ENCODE measurements at regions not wholly inside any gene's neighbourhood (a gene's known extent, or its start where the extent isn't known, plus 50 kb on each side); places are given as distances from the start of the nearest gene placed in this dataset.

DNA sequence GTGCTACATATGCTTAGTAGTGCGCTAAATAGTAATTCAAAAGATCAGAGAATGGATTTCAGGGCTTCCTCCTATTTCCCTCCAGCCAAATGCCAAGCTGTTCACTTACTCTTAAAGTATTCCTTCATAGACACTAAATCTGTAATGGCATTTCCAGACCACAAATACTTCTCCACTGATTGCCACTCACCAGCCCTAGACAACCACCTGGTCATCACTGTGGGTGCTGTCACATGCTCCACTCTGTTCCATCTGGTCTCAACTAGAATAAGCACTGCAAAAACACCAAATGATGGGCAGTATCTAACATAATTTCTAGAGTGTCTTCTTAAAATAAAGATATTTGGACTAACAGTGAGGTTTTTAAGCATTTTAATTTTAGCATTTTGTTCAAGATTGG lies 341.3 kb downstream of the AASDHPPT start:
- Mint-ChIP-seq H3K4me3 (no peak overlapping the region), H3K9me3 (peaks cover 2% of the 10 kb centered on the region), H3K36me3 (no peaks in the 10 kb centered on the region), H3K27ac (no peak overlapping the region), H3K4me1 (no peaks in the 10 kb centered on the region)
- DNase-seq (ENCODE audit: low spot score in 2 of 2) (no peak), ATAC-seq (no peak)

GRCh38 chr11:106420048-106420665 lies 342.7 kb downstream of the AASDHPPT start:
- H3K4me3 Mint-ChIP-seq, result no peak overlapping the region
- no peaks in the 10 kb centered on the region for H3K4me1 Mint-ChIP-seq
- H3K9me3 Mint-ChIP-seq, result peaks cover 2% of the 10 kb centered on the region
- DNase-seq (ENCODE audit: low spot score in 2 of 2) (no peak), ATAC-seq (no peak)
- no peaks in the 10 kb centered on the region for H3K36me3 Mint-ChIP-seq
- no peak overlapping the region for H3K27ac Mint-ChIP-seq

DNA sequence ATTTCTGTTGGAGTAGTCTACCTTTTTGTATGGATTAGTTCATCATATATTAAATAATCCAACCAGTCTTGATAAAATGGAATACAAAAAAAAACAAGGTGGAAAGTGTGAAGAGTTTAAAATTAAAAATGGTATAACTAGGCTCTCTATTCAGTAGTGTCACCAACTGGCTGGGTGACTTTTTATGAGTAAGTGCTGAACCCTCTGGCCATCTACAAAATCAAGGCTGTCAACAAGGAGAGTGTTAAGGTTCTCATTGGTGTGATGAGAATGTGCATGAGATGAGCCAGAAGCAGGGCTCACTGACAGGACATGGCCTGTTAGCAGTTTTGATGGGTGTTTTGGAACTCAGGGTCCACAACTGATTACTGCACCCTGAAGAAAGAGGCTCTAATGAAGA lies 343.2 kb downstream of the AASDHPPT start:
- DNase-seq (ENCODE audit: low spot score in 2 of 2), result no peak

DNA sequence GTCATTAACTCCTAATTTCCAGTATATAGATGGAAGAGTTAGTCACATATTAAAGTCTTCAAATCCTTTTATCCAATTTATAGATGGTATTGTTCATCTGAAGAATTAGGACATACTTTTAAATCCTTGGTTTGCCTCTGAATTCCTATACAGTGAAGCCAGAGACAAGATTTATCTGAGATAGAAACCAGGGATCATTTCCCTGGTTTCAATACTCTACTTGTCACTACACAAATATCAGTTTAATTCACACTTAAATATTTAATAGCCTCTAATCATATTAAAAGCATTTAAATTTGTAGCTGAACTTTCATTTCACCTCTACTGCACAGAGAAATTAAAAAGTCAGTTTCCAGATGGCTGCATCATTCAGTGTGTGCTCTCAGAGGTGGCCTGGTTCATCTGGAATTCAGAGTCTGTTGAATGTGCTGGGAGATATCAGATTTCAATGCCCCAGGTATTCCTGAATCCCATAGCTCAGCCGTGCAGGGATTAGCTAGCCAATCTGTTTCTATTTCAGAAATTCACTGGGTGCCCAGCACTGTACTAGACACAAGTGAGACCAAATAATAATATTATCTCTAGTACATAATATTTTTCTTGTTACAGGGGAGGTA lies 344.3 kb downstream of the AASDHPPT start:
- DNase-seq (ENCODE audit: low spot score in 2 of 2) (no peak), ATAC-seq (no peak)
- Mint-ChIP-seq H3K4me3 (no peak overlapping the region), H3K27ac (no peak overlapping the region), H3K9me3 (peaks cover 2% of the 10 kb centered on the region), H3K36me3 (no peaks in the 10 kb centered on the region), H3K4me1 (no peaks in the 10 kb centered on the region)

More for the DNA sequence above, 343.2 kb downstream of the AASDHPPT start:
- Mint-ChIP-seq H3K9me3 (peaks cover 2% of the 10 kb centered on the region), H3K4me3 (no peak overlapping the region), H3K4me1 (no peaks in the 10 kb centered on the region), H3K36me3 (no peaks in the 10 kb centered on the region), H3K27ac (no peak overlapping the region)
- no peak for ATAC-seq

- H3K36me3 Mint-ChIP-seq, result no peaks in the 10 kb centered on the region
- no peak for ATAC-seq
- H3K9me3 Mint-ChIP-seq, result peaks cover 3% of the 10 kb centered on the region
- H3K27ac Mint-ChIP-seq, result no peak overlapping the region
- no peaks in the 10 kb centered on the region for H3K4me1 Mint-ChIP-seq
- no peak overlapping the region for H3K4me3 Mint-ChIP-seq
- no peak for DNase-seq (ENCODE audit: low spot score in 2 of 2)
Measured at GRCh38 chr11:106422583-106422982, 345.1 kb downstream of the AASDHPPT start.

GRCh38 chr11:106424111-106424510 lies 346.6 kb downstream of the AASDHPPT start:
- DNase-seq (ENCODE audit: low spot score in 2 of 2) (no peak), ATAC-seq (no peak)
- H3K9me3 Mint-ChIP-seq, result peaks cover 3% of the 10 kb centered on the region
- H3K36me3 Mint-ChIP-seq, result no peaks in the 10 kb centered on the region
- no peaks in the 10 kb centered on the region for H3K4me1 Mint-ChIP-seq
- no peak overlapping the region for H3K27ac Mint-ChIP-seq
- H3K4me3 Mint-ChIP-seq, result no peak overlapping the region

DNA sequence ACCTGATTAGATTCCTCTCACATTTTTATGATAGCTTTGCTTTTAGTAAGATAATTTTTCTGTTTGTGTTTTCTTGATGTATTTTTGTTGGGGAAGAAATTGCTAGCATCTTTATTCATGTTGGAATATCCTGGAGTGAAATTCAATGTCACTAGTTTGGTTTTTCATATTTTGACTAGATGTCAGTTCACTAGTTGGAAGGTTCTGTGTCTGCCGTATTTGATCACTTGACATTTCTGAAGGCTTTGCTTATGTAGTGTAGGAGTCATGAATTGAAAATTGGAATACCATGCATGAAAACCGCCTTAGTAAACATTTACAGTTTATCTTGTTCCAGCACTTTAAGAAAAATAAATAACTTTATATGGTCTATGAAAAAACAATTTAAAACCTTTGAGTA lies 348.4 kb downstream of the AASDHPPT start:
- ATAC-seq (no peak), DNase-seq (ENCODE audit: low spot score in 2 of 2) (no peak)
- no peaks in the 10 kb centered on the region for H3K36me3 Mint-ChIP-seq
- peaks cover 3% of the 10 kb centered on the region for H3K9me3 Mint-ChIP-seq
- H3K4me3 Mint-ChIP-seq, result no peak overlapping the region
- no peak overlapping the region for H3K27ac Mint-ChIP-seq
- no peaks in the 10 kb centered on the region for H3K4me1 Mint-ChIP-seq

- no peak for DNase-seq (ENCODE audit: low spot score in 2 of 2)
- H3K4me1 Mint-ChIP-seq, result no peaks in the 10 kb centered on the region
- ATAC-seq, result no peak
- no peak overlapping the region for H3K27ac Mint-ChIP-seq
- H3K9me3 Mint-ChIP-seq, result peaks cover 4% of the 10 kb centered on the region
- H3K36me3 Mint-ChIP-seq, result no peaks in the 10 kb centered on the region
- H3K4me3 Mint-ChIP-seq, result no peak overlapping the region
Measured at GRCh38 chr11:106426696-106427095, 349.2 kb downstream of the AASDHPPT start.

- H3K4me1 Mint-ChIP-seq, result no peaks in the 10 kb centered on the region
- no peak for DNase-seq (ENCODE audit: low spot score in 2 of 2)
- H3K27ac Mint-ChIP-seq, result no peak overlapping the region
- peaks cover 7% of the 10 kb centered on the region for H3K9me3 Mint-ChIP-seq
- ATAC-seq, result no peak
- no peak overlapping the region for H3K4me3 Mint-ChIP-seq
- H3K36me3 Mint-ChIP-seq, result no peaks in the 10 kb centered on the region
Measured at GRCh38 chr11:106427736-106428135, 350.3 kb downstream of the AASDHPPT start.

DNA sequence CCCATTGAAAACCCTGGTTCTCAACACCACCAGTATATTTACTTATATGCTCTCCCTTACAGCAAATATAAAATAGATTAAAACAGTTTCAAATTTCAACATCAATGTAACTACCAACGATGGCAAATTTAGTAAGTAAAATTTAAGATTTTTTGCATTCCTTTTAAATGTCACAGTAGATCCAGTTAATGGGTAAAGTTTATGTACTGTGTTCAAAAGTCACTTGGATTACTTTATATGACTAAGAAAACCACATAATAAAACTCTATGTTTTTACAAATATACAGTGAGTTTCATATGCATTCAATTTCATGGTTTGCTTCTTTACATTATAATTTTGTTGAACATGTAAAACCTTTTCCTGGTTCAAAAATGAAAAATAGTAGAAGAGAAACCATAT lies 364.6 kb downstream of the AASDHPPT start:
- Mint-ChIP-seq H3K4me1 (no peaks in the 10 kb centered on the region), H3K9me3 (peaks cover 18% of the 10 kb centered on the region), H3K36me3 (no peaks in the 10 kb centered on the region), H3K4me3 (no peak overlapping the region), H3K27ac (no peak overlapping the region)
- DNase-seq (ENCODE audit: low spot score in 2 of 2), result no peak
- ATAC-seq, result no peak

- no peak for DNase-seq (ENCODE audit: low spot score in 2 of 2)
- Mint-ChIP-seq H3K4me3 (no peak overlapping the region), H3K36me3 (no peaks in the 10 kb centered on the region), H3K27ac (no peak overlapping the region), H3K9me3 (peaks cover 12% of the 10 kb centered on the region), H3K4me1 (no peaks in the 10 kb centered on the region)
- no peak for ATAC-seq
Measured at GRCh38 chr11:106446302-106446701, 368.8 kb downstream of the AASDHPPT start.

DNA sequence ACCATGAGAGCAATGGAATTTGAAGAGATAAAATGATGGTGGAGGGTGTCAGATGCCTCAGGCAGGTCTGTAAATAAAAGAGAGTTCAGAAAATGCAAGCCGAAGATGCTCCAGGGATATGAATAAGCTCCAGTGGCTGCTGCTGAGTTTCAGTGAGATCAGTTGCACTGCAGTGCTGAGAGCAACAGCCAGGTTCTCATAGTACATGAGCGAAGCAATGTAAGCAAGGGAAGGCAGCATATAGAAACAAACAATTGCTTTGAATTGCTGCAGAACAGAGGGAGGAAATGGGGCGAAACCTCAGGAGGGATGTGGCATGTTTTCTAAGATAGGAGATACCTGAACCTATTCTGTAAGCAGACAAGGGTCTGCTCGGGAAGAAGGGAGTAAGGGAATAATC lies 369.5 kb downstream of the AASDHPPT start:
- no peak overlapping the region for H3K27ac Mint-ChIP-seq
- no peak for ATAC-seq
- peaks cover 12% of the 10 kb centered on the region for H3K9me3 Mint-ChIP-seq
- H3K4me1 Mint-ChIP-seq, result no peaks in the 10 kb centered on the region
- DNase-seq (ENCODE audit: low spot score in 2 of 2), result no peak
- H3K36me3 Mint-ChIP-seq, result no peaks in the 10 kb centered on the region
- H3K4me3 Mint-ChIP-seq, result no peak overlapping the region

- H3K36me3 Mint-ChIP-seq, result no peaks in the 10 kb centered on the region
- no peaks in the 10 kb centered on the region for H3K4me1 Mint-ChIP-seq
- ATAC-seq (no peak), DNase-seq (ENCODE audit: low spot score in 2 of 2) (no peak)
- H3K9me3 Mint-ChIP-seq, result peaks cover 12% of the 10 kb centered on the region
- no peak overlapping the region for H3K27ac Mint-ChIP-seq
- H3K4me3 Mint-ChIP-seq, result no peak overlapping the region
Measured at GRCh38 chr11:106447631-106448191, 370.2 kb downstream of the AASDHPPT start.

DNA sequence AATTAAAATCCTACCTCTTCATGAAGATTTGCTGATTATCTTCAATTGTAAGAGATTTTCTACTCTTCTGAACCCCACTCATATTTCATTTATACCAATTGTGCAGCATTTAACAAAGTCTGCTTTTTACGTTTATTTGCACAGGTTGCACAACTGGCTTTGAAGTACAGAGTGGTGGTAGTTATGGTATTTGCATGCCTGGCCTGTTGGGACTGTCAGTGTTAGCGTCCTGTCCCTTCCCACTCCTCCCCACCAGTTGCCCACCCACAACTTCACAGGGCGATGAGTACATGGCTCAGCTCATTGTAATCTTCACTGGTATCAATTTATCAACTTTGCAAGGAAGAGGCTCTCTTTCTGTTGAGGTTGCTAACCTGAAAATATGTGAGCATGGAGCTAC lies 372.3 kb downstream of the AASDHPPT start:
- no peaks in the 10 kb centered on the region for H3K4me1 Mint-ChIP-seq
- ATAC-seq (no peak), DNase-seq (ENCODE audit: low spot score in 2 of 2) (no peak)
- no peak overlapping the region for H3K4me3 Mint-ChIP-seq
- no peaks in the 10 kb centered on the region for H3K36me3 Mint-ChIP-seq
- H3K9me3 Mint-ChIP-seq, result peaks cover 23% of the 10 kb centered on the region
- H3K27ac Mint-ChIP-seq, result no peak overlapping the region

- no peak overlapping the region for H3K4me3 Mint-ChIP-seq
- no peaks in the 10 kb centered on the region for H3K4me1 Mint-ChIP-seq
- no peak for DNase-seq (ENCODE audit: low spot score in 2 of 2)
- no peaks in the 10 kb centered on the region for H3K36me3 Mint-ChIP-seq
- no peak for ATAC-seq
- H3K9me3 Mint-ChIP-seq, result peaks cover 16% of the 10 kb centered on the region
- H3K27ac Mint-ChIP-seq, result no peak overlapping the region
Measured at GRCh38 chr11:106451228-106451922, 373.9 kb downstream of the AASDHPPT start.

- no peak for ATAC-seq
- H3K36me3 Mint-ChIP-seq, result no peaks in the 10 kb centered on the region
Measured at GRCh38 chr11:106456647-106457046, 379.2 kb downstream of the AASDHPPT start.

More at GRCh38 chr11:106456647-106457046, 379.2 kb downstream of the AASDHPPT start:
- Mint-ChIP-seq H3K27ac (no peak overlapping the region), H3K4me1 (no peaks in the 10 kb centered on the region), H3K9me3 (peaks cover 12% of the 10 kb centered on the region), H3K4me3 (no peak overlapping the region)
- DNase-seq (ENCODE audit: low spot score in 2 of 2), result no peak
